Endothelial cell (in vitro differentiated cells): ENCODE measurements at regions not wholly inside any gene's neighbourhood (a gene's known extent, or its start where the extent isn't known, plus 50 kb on each side); places are given as distances from the start of the nearest gene placed in this dataset.
"Not testable (repeated sequence)": the region's sequence is repeated elsewhere in the genome, so short reads cannot be mapped to it uniquely, and the experiment has no call there.

Experiments
- DNase-seq: peaks from one replicate; pipeline ENCODE4 v3.0.0; 2021; ENCODE audit warnings: low spot score
- H3K27ac Mint-ChIP-seq: one replicate; pipeline ENCODE4 v1.8.0; 2021; ENCODE audit warnings: mixed read lengths, inconsistent platforms; ENCODE audit not compliant: unreplicated experiment
- H3K27me3 Mint-ChIP-seq: one replicate; pipeline ENCODE4 v1.8.0; 2021; ENCODE audit warnings: mild to moderate bottlenecking, moderate library complexity, mixed read lengths, inconsistent platforms; ENCODE audit not compliant: unreplicated experiment
- H3K36me3 Mint-ChIP-seq: one replicate; pipeline ENCODE4 v1.8.0; 2021; ENCODE audit warnings: mild to moderate bottlenecking, low read depth, mixed read lengths, inconsistent platforms; ENCODE audit not compliant: unreplicated experiment
- H3K4me1 Mint-ChIP-seq: one replicate; pipeline ENCODE4 v1.8.0; 2021; ENCODE audit warnings: mild to moderate bottlenecking, mixed read lengths, inconsistent platforms; ENCODE audit not compliant: unreplicated experiment
- H3K4me3 Mint-ChIP-seq: one replicate; pipeline ENCODE4 v1.8.0; 2021; ENCODE audit warnings: mild to moderate bottlenecking, mixed read lengths, inconsistent platforms; ENCODE audit not compliant: unreplicated experiment
- H3K9me3 Mint-ChIP-seq: one replicate; pipeline ENCODE4 v1.8.0; 2021; ENCODE audit warnings: mixed read lengths, inconsistent platforms; ENCODE audit not compliant: unreplicated experiment
- TF ChIP-seq, protein P1 (sequence below): fragments of 200-600 bp; sonication (generic); IDR thresholded peaks from one replicate; pipeline ENCODE4 v1.5.0; 2021; ENCODE audit warnings: antibody characterized with exemption; ENCODE audit not compliant: unreplicated experiment

DNA sequence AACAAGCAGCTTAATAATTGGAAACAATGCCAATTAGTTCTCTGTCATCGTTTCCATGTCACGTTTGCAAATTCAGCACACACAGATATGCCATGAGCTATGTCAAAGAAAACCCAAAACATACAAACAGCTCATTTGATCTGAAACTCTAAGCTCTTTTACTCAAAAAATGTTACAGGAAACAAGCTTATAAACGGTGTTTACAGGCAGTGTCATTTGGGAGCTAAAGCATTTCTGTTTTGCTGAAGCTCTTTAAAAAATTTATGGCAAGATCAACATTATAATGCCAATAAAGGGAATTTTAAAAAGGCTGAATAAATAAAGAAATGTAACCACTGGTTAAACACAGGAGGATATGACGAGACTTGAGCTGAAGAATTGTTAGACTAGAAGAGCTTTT is 94.0 kb upstream of the HS3ST2 start:
- Mint-ChIP-seq H3K27me3 (no peaks in the 10 kb centered on the region), H3K36me3 (no peaks in the 10 kb centered on the region), H3K9me3 (no peaks in the 10 kb centered on the region), H3K27ac (no peak overlapping the region), H3K4me3 (no peak overlapping the region), H3K4me1 (peaks cover 3% of the 10 kb centered on the region)
- TF ChIP-seq, protein P1, sequence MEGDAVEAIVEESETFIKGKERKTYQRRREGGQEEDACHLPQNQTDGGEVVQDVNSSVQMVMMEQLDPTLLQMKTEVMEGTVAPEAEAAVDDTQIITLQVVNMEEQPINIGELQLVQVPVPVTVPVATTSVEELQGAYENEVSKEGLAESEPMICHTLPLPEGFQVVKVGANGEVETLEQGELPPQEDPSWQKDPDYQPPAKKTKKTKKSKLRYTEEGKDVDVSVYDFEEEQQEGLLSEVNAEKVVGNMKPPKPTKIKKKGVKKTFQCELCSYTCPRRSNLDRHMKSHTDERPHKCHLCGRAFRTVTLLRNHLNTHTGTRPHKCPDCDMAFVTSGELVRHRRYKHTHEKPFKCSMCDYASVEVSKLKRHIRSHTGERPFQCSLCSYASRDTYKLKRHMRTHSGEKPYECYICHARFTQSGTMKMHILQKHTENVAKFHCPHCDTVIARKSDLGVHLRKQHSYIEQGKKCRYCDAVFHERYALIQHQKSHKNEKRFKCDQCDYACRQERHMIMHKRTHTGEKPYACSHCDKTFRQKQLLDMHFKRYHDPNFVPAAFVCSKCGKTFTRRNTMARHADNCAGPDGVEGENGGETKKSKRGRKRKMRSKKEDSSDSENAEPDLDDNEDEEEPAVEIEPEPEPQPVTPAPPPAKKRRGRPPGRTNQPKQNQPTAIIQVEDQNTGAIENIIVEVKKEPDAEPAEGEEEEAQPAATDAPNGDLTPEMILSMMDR: no peak
- no peak for DNase-seq

DNA sequence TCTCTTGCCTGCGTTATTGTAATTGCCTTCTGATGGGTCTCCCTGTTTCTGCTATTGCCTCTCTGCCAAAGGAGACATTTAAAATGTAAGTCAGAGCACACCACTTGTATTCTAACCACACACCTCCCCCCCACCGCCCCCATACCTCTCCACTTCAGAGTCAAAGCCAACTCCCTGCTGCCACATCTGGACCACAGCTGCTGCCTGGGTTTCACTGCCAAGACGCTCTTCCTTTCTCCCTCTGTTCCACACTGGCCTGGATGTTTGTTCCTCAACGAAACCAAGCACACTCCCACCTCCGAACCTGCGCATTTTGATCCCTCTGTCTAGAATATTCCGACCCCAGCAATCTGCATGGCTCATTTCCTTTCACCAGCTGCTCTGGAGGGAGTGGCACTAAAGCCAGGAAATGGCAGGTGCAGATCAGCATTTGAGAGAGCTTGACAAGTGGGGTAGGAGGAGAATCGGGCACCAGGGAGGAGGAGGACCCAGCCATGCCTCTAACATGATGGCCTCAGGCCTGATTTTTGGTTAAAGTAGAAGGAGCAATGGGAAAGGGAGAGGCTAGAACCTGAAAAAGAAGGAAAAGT is 92.4 kb upstream of the HS3ST2 start:
- H3K27me3 Mint-ChIP-seq: no peaks in the 10 kb centered on the region
- H3K9me3 Mint-ChIP-seq: no peaks in the 10 kb centered on the region
- H3K27ac Mint-ChIP-seq: no peak overlapping the region
- peaks cover 3% of the 10 kb centered on the region for H3K4me1 Mint-ChIP-seq
- no peak overlapping the region for H3K4me3 Mint-ChIP-seq
- DNase-seq: no peak
- TF ChIP-seq, protein P1: no peak
- H3K36me3 Mint-ChIP-seq: no peaks in the 10 kb centered on the region

DNA sequence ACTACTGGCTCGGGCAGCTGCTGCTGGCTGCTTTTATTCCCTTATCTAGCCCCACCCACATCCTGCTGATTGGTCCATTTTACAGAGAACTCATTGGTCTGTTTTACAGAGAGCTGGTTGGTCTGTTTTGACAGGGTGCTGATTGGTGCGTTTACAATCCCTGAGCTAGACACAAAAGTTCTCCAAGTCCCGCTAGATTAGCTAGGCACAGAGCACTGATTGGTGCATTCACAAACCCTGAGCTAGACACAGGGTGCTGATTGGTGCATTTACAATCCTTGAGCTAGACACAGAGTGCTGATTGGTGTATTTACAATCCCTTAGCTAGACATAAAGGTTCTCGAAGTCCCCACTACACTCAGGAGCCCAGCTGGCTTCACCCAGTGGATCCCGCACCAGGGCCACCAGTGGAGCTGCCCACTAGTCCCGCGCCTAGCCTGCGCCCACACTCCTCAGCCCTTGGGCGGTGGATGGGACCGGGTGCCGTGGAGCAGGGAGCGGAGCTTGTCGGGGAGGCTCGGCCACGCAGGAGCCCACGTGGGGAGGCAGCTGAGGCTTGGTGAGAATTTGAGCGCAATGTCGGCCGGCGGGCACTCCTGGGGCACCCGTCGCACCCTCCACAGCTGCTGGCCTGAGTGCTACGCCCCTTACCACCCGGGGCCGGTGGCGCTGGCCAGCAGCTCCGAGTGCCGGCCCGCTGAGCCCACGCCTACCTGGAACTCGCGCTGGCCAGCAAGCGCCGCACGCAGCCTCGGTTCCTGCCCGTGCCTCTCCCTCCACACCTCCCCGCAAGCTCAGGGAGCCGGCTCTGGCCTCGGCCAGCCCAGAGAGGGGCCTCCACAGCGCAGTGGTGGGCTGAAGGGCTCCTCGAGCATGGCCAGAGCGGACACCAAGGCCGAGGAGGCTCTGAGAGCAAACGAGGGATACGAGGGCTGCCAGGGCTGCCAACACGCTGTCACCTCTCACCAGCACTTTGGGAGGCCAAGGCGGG is 91.1 kb upstream of the HS3ST2 start:
- H3K4me3 Mint-ChIP-seq, DNase-seq, H3K27me3 Mint-ChIP-seq, H3K9me3 Mint-ChIP-seq, H3K36me3 Mint-ChIP-seq, H3K4me1 Mint-ChIP-seq, H3K27ac Mint-ChIP-seq: not testable (repeated sequence)

DNA sequence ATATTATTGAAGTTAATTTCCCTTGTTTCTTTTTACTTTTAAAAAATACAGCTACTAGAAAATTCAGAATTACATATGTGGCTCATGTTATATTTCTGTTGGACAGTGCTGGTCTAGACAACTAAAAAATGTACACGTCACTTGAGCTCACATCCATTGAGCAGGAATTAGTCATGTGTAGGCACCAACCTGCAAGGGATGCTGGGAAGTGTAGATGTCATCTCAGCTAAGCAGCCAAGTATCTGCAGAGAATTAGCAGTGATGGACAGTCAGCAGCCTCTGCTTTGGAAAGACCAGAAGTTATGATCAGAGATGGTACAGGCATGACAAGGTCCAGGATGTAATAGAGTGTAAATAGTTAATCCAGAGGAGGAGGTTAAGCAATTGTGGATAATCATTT is 87.1 kb upstream of the HS3ST2 start:
- no peak overlapping the region for H3K27ac Mint-ChIP-seq
- H3K27me3 Mint-ChIP-seq: no peaks in the 10 kb centered on the region
- no peaks in the 10 kb centered on the region for H3K9me3 Mint-ChIP-seq
- H3K36me3 Mint-ChIP-seq: no peaks in the 10 kb centered on the region
- no peak for DNase-seq
- peaks cover 6% of the 10 kb centered on the region for H3K4me1 Mint-ChIP-seq
- TF ChIP-seq, protein P1: no peak
- no peak overlapping the region for H3K4me3 Mint-ChIP-seq

DNA sequence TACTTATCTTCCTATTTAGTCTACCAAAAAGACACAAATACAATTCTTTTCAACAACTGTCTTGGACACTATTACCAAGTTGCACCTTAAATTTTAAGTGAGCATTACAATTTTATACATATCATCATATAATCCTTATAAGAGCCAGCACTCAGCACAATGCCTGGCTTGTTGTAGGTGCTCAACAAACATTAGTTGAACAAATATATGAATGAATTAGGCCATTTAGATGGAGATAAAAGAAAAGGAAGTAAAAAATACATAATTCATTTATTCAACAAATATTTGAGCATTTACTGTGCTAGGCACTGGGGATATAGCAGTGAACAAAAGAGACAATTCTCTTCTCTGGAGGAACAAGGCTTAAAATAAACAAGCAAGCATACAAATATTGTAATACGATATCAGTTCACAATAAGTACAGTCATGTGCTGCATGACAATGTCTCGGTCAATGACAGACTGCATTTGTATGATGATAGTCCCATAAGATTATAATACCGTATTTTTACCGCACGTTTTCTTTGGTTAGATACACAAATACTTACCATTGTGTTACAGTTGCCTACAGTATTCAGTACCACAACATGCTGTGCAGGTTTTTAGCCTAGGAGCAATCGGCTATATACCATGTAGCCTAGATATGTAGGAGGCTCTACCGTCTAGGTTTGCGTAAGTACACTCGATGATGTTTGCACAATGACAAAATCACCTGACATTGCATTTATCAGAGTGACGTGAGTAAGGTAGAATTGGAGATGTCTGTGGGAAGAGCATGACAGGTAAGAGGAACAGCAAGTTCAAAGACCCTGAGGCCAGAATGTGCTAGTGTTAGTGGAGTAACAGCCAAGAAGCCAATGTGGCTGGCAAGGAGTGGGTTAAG is 86.4 kb upstream of the HS3ST2 start:
- H3K9me3 Mint-ChIP-seq: no peaks in the 10 kb centered on the region
- H3K27ac Mint-ChIP-seq: no peak overlapping the region
- no peaks in the 10 kb centered on the region for H3K27me3 Mint-ChIP-seq
- H3K4me3 Mint-ChIP-seq: no peak overlapping the region
- peaks cover 6% of the 10 kb centered on the region for H3K4me1 Mint-ChIP-seq
- H3K36me3 Mint-ChIP-seq: no peaks in the 10 kb centered on the region
- DNase-seq: no peak
- TF ChIP-seq, protein P1: no peak
